Activated B cell treated with CpG ODN at 0.5 μM for 24 hours (primary cell): ENCODE measurements at regions not wholly inside any gene's neighbourhood (a gene's known extent, or its start where the extent isn't known, plus 50 kb on each side); places are given as distances from the start of the nearest gene placed in this dataset.

ENCODE experiments used
- ATAC-seq: fragments of 200-7000 bp; cut with Tn5 transposase; one replicate; pipeline ENCODE4 v1.10.0; 2021; ENCODE audit warnings: low read depth, mild to moderate bottlenecking, moderate library complexity
- CTCF ChIA-PET: fragments of 350-600 bp; sonication (Branson Sonifier 250); formaldehyde crosslinking; loops from one replicate; lab custom pipeline; 2021; ENCODE audit warnings: antibody characterized with exemption; lab: Charles Lee
- POLR2A ChIA-PET: fragments of 350-600 bp; sonication (Branson Sonifier 250); formaldehyde crosslinking; loops from one replicate; lab custom pipeline; 2021; ENCODE audit warnings: antibody characterized with exemption; lab: Charles Lee
- DNase-seq: peaks from one replicate; pipeline ENCODE4 v3.0.0; 2022
- H3K27ac Mint-ChIP-seq: one replicate; pipeline ENCODE4 v1.8.0; 2020; ENCODE audit warnings: mixed read lengths
- H3K27me3 Mint-ChIP-seq: one replicate; pipeline ENCODE4 v1.8.0; 2021; ENCODE audit warnings: mixed read lengths
- H3K36me3 Mint-ChIP-seq: one replicate; pipeline ENCODE4 v1.8.0; 2021; ENCODE audit warnings: low read depth, mixed read lengths
- H3K4me1 Mint-ChIP-seq: one replicate; pipeline ENCODE4 v1.8.0; 2021; ENCODE audit warnings: mixed read lengths
- H3K4me3 Mint-ChIP-seq: one replicate; pipeline ENCODE4 v1.8.0; 2020; ENCODE audit warnings: mild to moderate bottlenecking, mixed read lengths
- H3K9me3 Mint-ChIP-seq: one replicate; pipeline ENCODE4 v1.8.0; 2020; ENCODE audit warnings: mixed read lengths
- CTCF ChIP-seq: fragments of 200-600 bp; IDR thresholded peaks from one replicate; pipeline ENCODE4 v1.8.0; 2022; ENCODE audit warnings: antibody characterized with exemption, mild to moderate bottlenecking
- intact Hi-C: fragments of 100-400 bp; cut with micrococcal nuclease; formaldehyde crosslinking; loops from one replicate; pipeline ENCODE4 v1.15.1; 2024

- Mint-ChIP-seq H3K9me3 (peaks cover 3% of the 10 kb centered on the region), H3K36me3 (no peaks in the 10 kb centered on the region), H3K4me1 (no peaks in the 10 kb centered on the region), H3K27me3 (no peaks in the 10 kb centered on the region), H3K4me3 (no peak overlapping the region), H3K27ac (no peak overlapping the region)
- TF ChIP-seq CTCF: no peak
- ATAC-seq (no peak), DNase-seq (no peak)
- POLR2A ChIA-PET: no interaction called here
- CTCF ChIA-PET: no interaction called here
- intact Hi-C loops: no loop called here
These were observed 1029.9 kb upstream of the PIK3C3 start for GRCh38 chr18:40925071-40925541.

DNA sequence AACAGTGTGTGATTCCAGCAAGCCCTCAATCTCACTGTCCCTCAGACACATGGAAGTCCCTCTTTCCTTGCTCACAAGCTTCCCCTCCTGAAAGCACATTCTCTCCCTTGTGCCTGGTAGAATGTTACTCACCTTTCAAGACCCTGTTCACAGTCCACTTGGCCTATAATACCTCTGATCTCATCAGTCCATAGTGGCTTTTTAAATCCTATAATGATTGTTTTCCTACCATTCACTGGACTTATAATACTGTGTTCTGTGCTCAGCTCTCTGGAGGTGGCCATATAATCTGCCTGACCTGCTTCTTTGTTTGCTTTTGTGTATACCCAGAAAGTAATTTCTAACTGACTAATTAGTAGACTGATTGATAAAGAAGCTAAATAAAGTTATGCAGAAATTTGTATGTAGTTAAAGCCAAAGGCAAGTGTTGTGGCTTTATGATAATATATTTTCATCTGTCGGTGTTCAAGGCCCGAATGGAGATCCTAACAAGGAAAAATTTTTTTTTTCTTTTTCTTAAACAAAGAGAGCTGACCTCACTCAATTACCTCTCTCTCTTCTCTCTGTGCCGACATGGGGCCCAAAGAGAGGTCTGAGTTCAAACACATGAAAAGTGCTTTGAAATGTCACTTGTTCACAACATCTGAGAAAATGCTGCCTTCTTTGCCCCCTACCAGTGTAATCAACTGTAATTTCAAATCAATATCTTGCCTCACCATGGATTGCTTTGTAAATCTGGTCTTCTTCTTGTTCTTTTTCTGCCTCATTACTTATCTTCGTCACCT is 1033.0 kb upstream of the PIK3C3 start:
- TF ChIP-seq CTCF: no peak
- no peaks in the 10 kb centered on the region for H3K9me3 Mint-ChIP-seq
- DNase-seq: no peak

GRCh38 chr18:40917056-40917455 is 1038.0 kb upstream of the PIK3C3 start:
- no peak for TF ChIP-seq CTCF

More for the DNA sequence above, 1033.0 kb upstream of the PIK3C3 start:
- no peak for ATAC-seq
- ChIA-PET CTCF (no interaction called here), POLR2A (no interaction called here)
- no peaks in the 10 kb centered on the region for H3K36me3 Mint-ChIP-seq
- H3K27me3 Mint-ChIP-seq: no peaks in the 10 kb centered on the region
- no peak overlapping the region for H3K27ac Mint-ChIP-seq
- no peaks in the 10 kb centered on the region for H3K4me1 Mint-ChIP-seq
- intact Hi-C loops: no loop called here
- H3K4me3 Mint-ChIP-seq: no peak overlapping the region

GRCh38 chr18:40915724-40916123 is 1039.3 kb upstream of the PIK3C3 start:
- CTCF ChIA-PET: no interaction called here
- DNase-seq (no peak), ATAC-seq (no peak)
- no peaks in the 10 kb centered on the region for H3K9me3 Mint-ChIP-seq
- no peak overlapping the region for H3K27ac Mint-ChIP-seq
- intact Hi-C loops: no loop called here
- no peaks in the 10 kb centered on the region for H3K27me3 Mint-ChIP-seq
- POLR2A ChIA-PET: no interaction called here
- TF ChIP-seq CTCF: no peak
- H3K4me3 Mint-ChIP-seq: no peak overlapping the region
- no peaks in the 10 kb centered on the region for H3K36me3 Mint-ChIP-seq
- H3K4me1 Mint-ChIP-seq: no peaks in the 10 kb centered on the region

More at GRCh38 chr18:40917056-40917455, 1038.0 kb upstream of the PIK3C3 start:
- DNase-seq (no peak), ATAC-seq (no peak)
- no peaks in the 10 kb centered on the region for H3K4me1 Mint-ChIP-seq
- ChIA-PET POLR2A (no interaction called here), CTCF (no interaction called here)
- H3K27me3 Mint-ChIP-seq: no peaks in the 10 kb centered on the region
- no peak overlapping the region for H3K27ac Mint-ChIP-seq
- H3K36me3 Mint-ChIP-seq: no peaks in the 10 kb centered on the region
- H3K9me3 Mint-ChIP-seq: no peaks in the 10 kb centered on the region
- intact Hi-C loops: no loop called here
- no peak overlapping the region for H3K4me3 Mint-ChIP-seq

GRCh38 chr18:40911582-40912254 is 1043.3 kb upstream of the PIK3C3 start:
- H3K9me3 Mint-ChIP-seq: peaks cover 2% of the 10 kb centered on the region
- no peak overlapping the region for H3K4me3 Mint-ChIP-seq
- H3K4me1 Mint-ChIP-seq: no peaks in the 10 kb centered on the region
- no peaks in the 10 kb centered on the region for H3K27me3 Mint-ChIP-seq
- POLR2A ChIA-PET: no interaction called here
- TF ChIP-seq CTCF: no peak
- ATAC-seq (no peak), DNase-seq (no peak)
- no peak overlapping the region for H3K27ac Mint-ChIP-seq
- intact Hi-C loops: no loop called here
- H3K36me3 Mint-ChIP-seq: no peaks in the 10 kb centered on the region
- CTCF ChIA-PET: no interaction called here
